NCI-H2196 (cell line): ENCODE measurements at regions not wholly inside any gene's neighbourhood (a gene's known extent, or its start where the extent isn't known, plus 50 kb on each side); places are given as distances from the start of the nearest gene placed in this dataset.
"Not testable (repeated sequence)": the region's sequence is repeated elsewhere in the genome, so short reads cannot be mapped to it uniquely, and the experiment has no call there.

Experiments
- DNase-seq: peaks from one replicate; lab custom pipeline; 2025; ENCODE audit not compliant: unreplicated experiment; lab: John Stamatoyannopoulos, UW

GRCh38 chr5:115695310-115695880, 69.6 kb upstream of the TMED7 start:
- DNase-seq: no peak

- not testable (repeated sequence) for DNase-seq
Measured at GRCh38 chr5:115691814-115692213, 66.0 kb upstream of the TMED7 start.

GRCh38 chr5:115686738-115687074, 60.9 kb upstream of the TMED7 start:
- no peak for DNase-seq

- peak; percentile 7 for DNase-seq
Measured at GRCh38 chr5:115686051-115686737, 60.4 kb upstream of the TMED7 start.

GRCh38 chr5:115685490-115685889, 59.7 kb upstream of the TMED7 start:
- no peak for DNase-seq

GRCh38 chr5:115684513-115685037, 58.7 kb upstream of the TMED7 start:
- no peak for DNase-seq

- no peak for DNase-seq
Measured at GRCh38 chr5:115683081-115683480, 57.2 kb upstream of the TMED7 start.
